ENCODE measurements at regions not wholly inside any gene's neighbourhood (a gene's known extent, or its start where the extent isn't known, plus 50 kb on each side); places are given as distances from the start of the nearest gene placed in this dataset.

- TF ChIP-seq CTCF (IDR thresholded peaks at IDR 0.05), result no peak
- TF ChIP-seq POLR2A (IDR thresholded peaks at IDR 0.05), result no peak
These were observed 174.0 kb downstream of the RAMP3 start for GRCh38 chr7:45331563-45331962.

Measured in esophagus squamous epithelium (tissue), 4 donors.